ENCODE measurements at regions not wholly inside any gene's neighbourhood (a gene's known extent, or its start where the extent isn't known, plus 50 kb on each side); places are given as distances from the start of the nearest gene placed in this dataset.

- DNase-seq: no peak
Observed at GRCh38 chr2:13019781-13020180, 303.0 kb downstream of the TRIB2 start.

- DNase-seq: no peak
Observed at GRCh38 chr2:13020469-13020868, 303.7 kb downstream of the TRIB2 start.

GRCh38 chr2:13021470-13021957, 304.8 kb downstream of the TRIB2 start:
- no peak for DNase-seq

GRCh38 chr2:13030606-13031005, 313.9 kb downstream of the TRIB2 start:
- DNase-seq: no peak

GRCh38 chr2:13034861-13035260, 318.1 kb downstream of the TRIB2 start:
- DNase-seq: no peak

GRCh38 chr2:13035866-13036265, 319.1 kb downstream of the TRIB2 start:
- no peak for DNase-seq

GRCh38 chr2:13040043-13040442, 323.3 kb downstream of the TRIB2 start:
- DNase-seq: no peak

GRCh38 chr2:13046557-13047165, 329.9 kb downstream of the TRIB2 start:
- DNase-seq: no peak

GRCh38 chr2:13050764-13051163, 334.0 kb downstream of the TRIB2 start:
- no peak for DNase-seq

GRCh38 chr2:13052547-13052946, 335.8 kb downstream of the TRIB2 start:
- DNase-seq: no peak

- no peak for DNase-seq
Observed at GRCh38 chr2:13056259-13056843, 339.6 kb downstream of the TRIB2 start.

- no peak for DNase-seq
Observed at GRCh38 chr2:13057671-13058070, 340.9 kb downstream of the TRIB2 start.

- DNase-seq: no peak
Observed at GRCh38 chr2:13066676-13067075, 349.9 kb downstream of the TRIB2 start.

GRCh38 chr2:13067508-13067907, 350.8 kb downstream of the TRIB2 start:
- no peak for DNase-seq

- no peak for DNase-seq
Observed at GRCh38 chr2:13089971-13090370, 373.2 kb downstream of the TRIB2 start.

GRCh38 chr2:13091455-13091854, 374.7 kb downstream of the TRIB2 start:
- no peak for DNase-seq

- DNase-seq: no peak
Observed at GRCh38 chr2:13091861-13092378, 375.2 kb downstream of the TRIB2 start.

- no peak for DNase-seq
Observed at GRCh38 chr2:13093416-13093991, 376.8 kb downstream of the TRIB2 start.

- no peak for DNase-seq
Observed at GRCh38 chr2:13102397-13103063, 385.8 kb downstream of the TRIB2 start.

GRCh38 chr2:13103151-13103550, 386.4 kb downstream of the TRIB2 start:
- no peak for DNase-seq

GRCh38 chr2:13103778-13104493, 387.2 kb downstream of the TRIB2 start:
- DNase-seq: no peak

GRCh38 chr2:13104723-13105122, 388.0 kb downstream of the TRIB2 start:
- no peak for DNase-seq

- DNase-seq: no peak
Observed at GRCh38 chr2:13106302-13106701, 389.6 kb downstream of the TRIB2 start.

Measured in effector CD8-positive, alpha-beta T cell (primary cell).